ENCODE measurements at regions not wholly inside any gene's neighbourhood (a gene's known extent, or its start where the extent isn't known, plus 50 kb on each side); places are given as distances from the start of the nearest gene placed in this dataset.
"Not testable (repeated sequence)": the region's sequence is repeated elsewhere in the genome, so short reads cannot be mapped to it uniquely, and the experiment has no call there.

GRCh38 chr1:213744780-213745179, 243.0 kb upstream of the PROX1 start:
- no peak for DNase-seq

- DNase-seq = no peak
These were observed 242.3 kb upstream of the PROX1 start for GRCh38 chr1:213745451-213745850.

GRCh38 chr1:213749558-213749957, 238.2 kb upstream of the PROX1 start:
- DNase-seq = no peak

GRCh38 chr1:213750231-213751063, 237.3 kb upstream of the PROX1 start:
- DNase-seq = no peak

GRCh38 chr1:213751064-213751397, 236.7 kb upstream of the PROX1 start:
- DNase-seq = no peak

GRCh38 chr1:213759359-213760181, 228.2 kb upstream of the PROX1 start:
- peak; percentile 79 for DNase-seq

- DNase-seq = no peak
These were observed 225.8 kb upstream of the PROX1 start for GRCh38 chr1:213761845-213762407.

- DNase-seq = no peak
These were observed 220.1 kb upstream of the PROX1 start for GRCh38 chr1:213767683-213768082.

GRCh38 chr1:213772128-213773063, 215.4 kb upstream of the PROX1 start:
- DNase-seq = no peak

GRCh38 chr1:213773975-213774374, 213.8 kb upstream of the PROX1 start:
- no peak for DNase-seq

GRCh38 chr1:213776969-213777368, 210.8 kb upstream of the PROX1 start:
- DNase-seq = no peak

- no peak for DNase-seq
These were observed 208.5 kb upstream of the PROX1 start for GRCh38 chr1:213779228-213779627.

GRCh38 chr1:213782941-213783672, 204.7 kb upstream of the PROX1 start:
- DNase-seq = no peak

- no peak for DNase-seq
These were observed 203.9 kb upstream of the PROX1 start for GRCh38 chr1:213783893-213784292.

- DNase-seq = no peak
These were observed 201.1 kb upstream of the PROX1 start for GRCh38 chr1:213786683-213787082.

GRCh38 chr1:213790565-213790964, 197.2 kb upstream of the PROX1 start:
- no peak for DNase-seq

GRCh38 chr1:213793482-213794067, 194.2 kb upstream of the PROX1 start:
- DNase-seq = no peak

- DNase-seq = no peak
These were observed 191.2 kb upstream of the PROX1 start for GRCh38 chr1:213796525-213796924.

- DNase-seq = not testable (repeated sequence)
These were observed 179.5 kb upstream of the PROX1 start for GRCh38 chr1:213808288-213808687.

- no peak for DNase-seq
These were observed 170.6 kb upstream of the PROX1 start for GRCh38 chr1:213817156-213817555.

GRCh38 chr1:213820362-213821149, 167.2 kb upstream of the PROX1 start:
- DNase-seq = peak; percentile 19

Data from NCI-H1092 (cell line).